HL-60 (cell line): ENCODE measurements at regions not wholly inside any gene's neighbourhood (a gene's known extent, or its start where the extent isn't known, plus 50 kb on each side); places are given as distances from the start of the nearest gene placed in this dataset.

Source experiments
- CTCF ChIP-seq: IDR thresholded peaks from one replicate; pipeline ENCODE4 v1.5.1; 2011; ENCODE audit warnings: low read length, control low read depth, inconsistent platforms; ENCODE audit not compliant: insufficient read depth
- GABPA ChIP-seq: IDR thresholded peaks from 2 replicates; pipeline ENCODE4 v1.6.1; 2012; ENCODE audit warnings: low read depth
- POLR2AphosphoS5 ChIP-seq: IDR thresholded peaks from 2 replicates; pipeline ENCODE4 v1.6.1; 2012; ENCODE audit warnings: low read depth
- TF ChIP-seq, protein P1 (sequence below): IDR thresholded peaks from 2 replicates; pipeline ENCODE4 v1.6.1; 2012; ENCODE audit warnings: low read depth; ENCODE audit not compliant: insufficient replicate concordance

DNA sequence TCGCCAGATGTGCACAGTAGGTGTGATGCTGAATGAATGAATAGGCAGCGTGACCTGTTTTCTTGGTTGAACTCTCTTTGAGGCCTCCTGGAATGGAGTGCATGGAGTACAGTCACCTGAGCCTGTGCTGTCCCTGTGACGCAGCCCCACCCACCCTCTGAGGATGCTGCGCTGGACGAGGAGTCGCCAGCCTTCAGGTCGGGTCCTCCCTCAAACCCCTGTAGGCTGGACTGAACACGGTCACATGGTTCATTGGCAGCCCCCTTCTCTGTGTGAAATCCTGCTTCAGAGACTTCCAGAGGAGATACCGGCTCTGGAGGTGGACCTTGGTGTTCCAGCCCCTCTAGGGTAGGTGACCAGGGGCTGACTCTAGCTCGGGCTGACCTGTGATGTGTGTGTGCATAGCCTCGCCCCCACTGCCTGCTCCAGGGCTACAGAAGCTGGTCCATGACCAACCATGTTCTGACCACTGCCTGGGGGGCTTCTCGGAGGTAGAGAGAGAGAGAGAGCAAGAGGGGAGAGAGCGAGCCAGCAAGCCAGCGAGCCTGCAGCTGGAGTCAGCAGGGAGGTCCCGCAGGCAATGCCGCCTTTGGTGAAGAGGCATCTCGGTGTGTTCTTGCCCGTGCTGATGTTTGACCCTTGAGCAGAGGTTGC lies 158.0 kb upstream of the RTL1 start:
- TF ChIP-seq CTCF (no peak), POLR2AphosphoS5 (no peak), GABPA (no peak)
- TF ChIP-seq, protein P1, sequence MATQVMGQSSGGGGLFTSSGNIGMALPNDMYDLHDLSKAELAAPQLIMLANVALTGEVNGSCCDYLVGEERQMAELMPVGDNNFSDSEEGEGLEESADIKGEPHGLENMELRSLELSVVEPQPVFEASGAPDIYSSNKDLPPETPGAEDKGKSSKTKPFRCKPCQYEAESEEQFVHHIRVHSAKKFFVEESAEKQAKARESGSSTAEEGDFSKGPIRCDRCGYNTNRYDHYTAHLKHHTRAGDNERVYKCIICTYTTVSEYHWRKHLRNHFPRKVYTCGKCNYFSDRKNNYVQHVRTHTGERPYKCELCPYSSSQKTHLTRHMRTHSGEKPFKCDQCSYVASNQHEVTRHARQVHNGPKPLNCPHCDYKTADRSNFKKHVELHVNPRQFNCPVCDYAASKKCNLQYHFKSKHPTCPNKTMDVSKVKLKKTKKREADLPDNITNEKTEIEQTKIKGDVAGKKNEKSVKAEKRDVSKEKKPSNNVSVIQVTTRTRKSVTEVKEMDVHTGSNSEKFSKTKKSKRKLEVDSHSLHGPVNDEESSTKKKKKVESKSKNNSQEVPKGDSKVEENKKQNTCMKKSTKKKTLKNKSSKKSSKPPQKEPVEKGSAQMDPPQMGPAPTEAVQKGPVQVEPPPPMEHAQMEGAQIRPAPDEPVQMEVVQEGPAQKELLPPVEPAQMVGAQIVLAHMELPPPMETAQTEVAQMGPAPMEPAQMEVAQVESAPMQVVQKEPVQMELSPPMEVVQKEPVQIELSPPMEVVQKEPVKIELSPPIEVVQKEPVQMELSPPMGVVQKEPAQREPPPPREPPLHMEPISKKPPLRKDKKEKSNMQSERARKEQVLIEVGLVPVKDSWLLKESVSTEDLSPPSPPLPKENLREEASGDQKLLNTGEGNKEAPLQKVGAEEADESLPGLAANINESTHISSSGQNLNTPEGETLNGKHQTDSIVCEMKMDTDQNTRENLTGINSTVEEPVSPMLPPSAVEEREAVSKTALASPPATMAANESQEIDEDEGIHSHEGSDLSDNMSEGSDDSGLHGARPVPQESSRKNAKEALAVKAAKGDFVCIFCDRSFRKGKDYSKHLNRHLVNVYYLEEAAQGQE = no peak
